NOMO-1 (cell line): ENCODE measurements at regions not wholly inside any gene's neighbourhood (a gene's known extent, or its start where the extent isn't known, plus 50 kb on each side); places are given as distances from the start of the nearest gene placed in this dataset.
"Not testable (repeated sequence)": the region's sequence is repeated elsewhere in the genome, so short reads cannot be mapped to it uniquely, and the experiment has no call there.

Experiments
- DNase-seq, 2 experiments: peaks; one replicate each; lab custom pipeline; 2025; ENCODE audit not compliant: unreplicated experiment in 2 of 2; lab: John Stamatoyannopoulos, UW

DNA sequence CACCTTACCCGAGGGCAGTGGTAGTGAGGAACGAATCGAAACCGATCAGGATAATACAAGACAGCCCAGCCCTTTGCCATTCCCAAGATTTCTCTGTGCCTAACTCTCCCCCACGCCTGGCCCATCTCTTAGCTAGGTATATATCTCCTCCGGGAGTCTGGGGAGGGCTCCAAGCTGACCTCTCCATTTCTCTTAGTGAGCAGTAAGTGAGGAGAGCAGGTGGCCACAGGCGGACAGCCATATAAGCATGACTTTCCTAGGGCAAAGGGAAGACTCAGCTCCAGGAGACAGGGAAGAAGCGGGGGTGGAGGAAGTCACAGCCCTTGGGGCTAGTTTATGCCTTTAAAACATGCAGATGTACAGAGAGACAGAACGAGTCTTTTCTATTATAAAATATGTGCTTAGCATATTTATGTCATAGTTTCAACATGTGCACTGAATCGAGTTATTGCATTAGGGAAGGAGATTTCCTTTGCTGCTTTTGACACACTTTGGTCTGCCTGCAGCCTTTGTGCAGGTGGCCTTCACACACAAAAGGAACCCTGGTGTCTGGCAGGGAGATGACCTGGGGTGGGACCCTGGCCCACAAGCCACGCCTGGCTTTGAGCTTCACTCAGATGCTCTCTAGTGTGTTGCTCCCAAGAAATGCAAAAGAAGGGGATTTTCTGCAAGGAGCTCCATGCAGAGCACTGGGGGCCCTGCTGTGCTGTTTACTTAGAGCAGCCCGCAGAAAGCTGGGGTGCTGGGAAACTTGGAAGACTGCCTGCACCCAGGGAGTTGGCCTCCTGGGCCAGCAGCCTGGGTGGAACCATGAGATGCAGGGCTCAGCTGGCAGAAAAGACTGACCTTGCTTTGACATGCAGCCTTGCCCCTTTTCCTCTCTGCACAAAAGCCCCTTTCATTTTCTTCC lies 613.3 kb downstream of the BCOR start:
- no peak for DNase-seq

DNA sequence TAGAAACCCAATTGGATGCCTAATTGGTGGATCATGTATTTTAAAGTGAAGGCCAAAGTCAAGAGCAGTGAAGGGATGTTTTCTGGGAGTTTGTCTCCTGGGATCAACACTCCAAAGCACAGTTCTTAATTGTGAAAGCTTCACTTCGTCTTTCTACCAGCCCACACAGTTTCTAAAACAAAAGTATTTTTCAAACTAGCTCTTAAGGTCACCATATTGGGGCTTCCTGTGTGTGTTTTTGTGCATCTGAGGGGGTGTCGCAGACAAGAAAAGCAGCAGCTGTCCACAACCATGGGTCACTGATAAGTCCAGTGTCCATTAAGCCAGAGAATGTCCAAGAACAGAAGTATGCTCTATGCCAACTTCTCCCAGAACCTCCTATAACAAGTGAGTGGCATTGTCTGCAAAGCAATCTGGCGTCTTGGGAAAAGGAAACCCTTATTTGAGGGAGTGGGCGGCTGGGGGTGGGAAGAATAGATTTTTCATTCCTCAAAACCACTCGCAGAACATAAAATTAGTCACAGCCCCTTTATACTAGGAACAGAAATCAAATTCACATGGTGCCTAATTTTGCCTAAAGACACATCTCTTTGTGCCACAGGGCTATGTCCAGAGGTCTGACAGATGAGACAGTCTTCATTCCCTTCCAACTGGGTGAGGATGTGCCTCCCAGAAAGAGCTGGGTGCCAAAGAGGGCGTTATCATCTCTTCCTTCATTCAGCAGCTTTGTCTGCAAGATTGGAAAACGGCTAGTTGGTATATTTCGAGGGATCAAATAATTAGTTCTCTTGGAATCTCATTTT lies 610.4 kb downstream of the BCOR start:
- no peak for DNase-seq

DNA sequence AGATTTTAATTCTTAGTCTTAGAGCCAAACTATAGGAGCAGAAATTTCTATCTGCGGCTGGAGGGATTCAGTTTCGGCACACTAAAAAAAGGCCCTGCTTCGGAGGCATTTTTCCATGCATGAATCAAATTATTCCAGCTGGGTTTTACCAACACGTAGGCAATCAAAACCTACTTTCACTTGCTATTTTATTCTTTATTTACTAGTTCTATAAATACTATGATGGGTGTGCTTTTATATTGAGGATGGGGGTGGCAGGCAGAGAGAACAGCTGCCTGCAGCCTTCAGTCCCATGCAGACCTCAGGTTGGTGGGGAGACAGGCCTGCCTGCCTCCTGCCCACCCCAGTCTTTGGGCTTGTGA lies 609.8 kb downstream of the BCOR start:
- DNase-seq = no peak

DNA sequence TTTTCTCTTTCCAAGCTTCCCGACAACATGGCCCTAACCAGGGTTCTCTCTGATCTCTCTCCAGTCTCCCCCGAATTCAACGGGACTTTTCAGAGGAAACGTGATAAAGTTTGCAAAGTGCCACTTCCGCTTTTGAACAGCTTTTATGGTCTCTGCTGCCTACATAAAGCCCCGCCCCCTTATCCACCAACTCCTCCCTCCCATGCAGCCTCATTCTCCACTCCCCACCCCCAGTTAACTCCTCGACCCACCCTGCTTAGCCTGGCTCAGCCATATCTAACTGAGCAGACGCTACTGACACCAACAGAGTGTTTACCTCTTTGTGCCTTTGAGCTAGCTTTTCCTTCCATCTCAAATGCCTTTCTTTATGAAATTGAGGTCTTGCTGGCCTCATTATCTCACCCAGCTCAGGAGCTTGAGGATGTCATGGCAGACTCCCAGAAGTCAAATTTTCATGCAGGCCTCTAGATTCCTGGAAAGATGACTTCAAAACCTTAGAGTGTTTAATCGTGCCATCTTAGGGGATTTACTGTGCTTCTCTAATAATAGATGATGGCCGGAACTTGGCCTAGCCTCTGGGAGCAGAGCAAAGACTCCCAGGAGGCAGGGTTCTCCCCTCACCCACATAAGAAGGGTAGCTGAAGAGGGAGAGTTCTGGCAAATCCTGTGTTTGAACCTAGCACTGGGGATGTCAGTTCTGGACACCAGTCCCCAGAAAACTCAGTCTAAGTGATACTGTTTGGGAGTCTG lies 606.0 kb downstream of the BCOR start:
- peak; percentile 39 to 63 for DNase-seq

DNA sequence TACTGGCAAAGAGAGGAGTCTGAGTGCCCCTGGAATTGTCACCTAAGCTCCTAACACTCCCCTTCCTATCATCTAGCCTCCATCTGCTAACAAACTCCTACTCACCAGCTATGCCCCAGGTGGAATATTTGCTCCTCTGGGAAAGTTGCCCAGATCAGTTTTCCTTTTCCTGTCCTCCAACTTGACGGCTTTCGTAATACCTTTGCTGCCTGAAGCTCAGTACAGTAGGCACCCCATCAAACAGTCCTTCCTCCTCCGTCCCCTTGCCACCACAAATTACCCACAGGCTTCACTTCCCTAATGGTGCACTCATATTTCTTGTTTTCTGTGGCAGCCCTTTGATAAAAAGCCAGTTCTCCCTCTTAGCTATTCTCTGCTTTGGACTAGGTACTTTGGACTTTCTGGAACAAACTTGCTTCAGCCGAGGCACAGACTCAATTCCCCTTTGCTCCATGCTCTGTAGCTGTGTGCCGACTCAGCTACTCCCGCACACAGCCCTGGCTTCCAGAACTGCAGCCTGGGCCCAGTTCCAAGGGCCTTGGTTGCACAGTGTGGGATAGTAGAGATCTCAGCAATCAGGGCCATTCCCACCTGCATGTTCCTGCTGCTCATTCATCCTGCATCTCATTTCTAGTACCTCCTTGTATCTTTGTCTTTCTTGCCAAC lies 605.1 kb downstream of the BCOR start:
- peak; percentile 70 to 76 for DNase-seq

DNA sequence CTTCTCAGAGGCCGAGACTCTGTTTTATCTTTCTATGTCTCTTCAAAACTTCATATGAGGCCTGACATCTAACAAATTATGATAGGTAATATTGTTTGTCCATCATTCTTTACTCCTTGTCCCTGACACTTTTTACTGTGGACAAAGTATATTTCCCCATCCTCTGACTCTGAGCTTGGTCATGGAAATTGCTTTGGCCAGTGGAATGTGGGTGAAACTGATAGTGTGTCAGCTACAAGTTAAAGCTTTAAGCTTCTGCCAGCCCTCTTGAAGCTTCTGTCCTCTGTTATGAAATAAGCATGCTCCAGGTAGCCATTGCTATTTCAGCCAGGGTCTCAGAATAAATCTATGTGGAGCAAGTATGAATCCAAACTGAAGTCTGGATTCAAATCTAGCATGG lies 604.6 kb downstream of the BCOR start:
- DNase-seq = no peak

DNA sequence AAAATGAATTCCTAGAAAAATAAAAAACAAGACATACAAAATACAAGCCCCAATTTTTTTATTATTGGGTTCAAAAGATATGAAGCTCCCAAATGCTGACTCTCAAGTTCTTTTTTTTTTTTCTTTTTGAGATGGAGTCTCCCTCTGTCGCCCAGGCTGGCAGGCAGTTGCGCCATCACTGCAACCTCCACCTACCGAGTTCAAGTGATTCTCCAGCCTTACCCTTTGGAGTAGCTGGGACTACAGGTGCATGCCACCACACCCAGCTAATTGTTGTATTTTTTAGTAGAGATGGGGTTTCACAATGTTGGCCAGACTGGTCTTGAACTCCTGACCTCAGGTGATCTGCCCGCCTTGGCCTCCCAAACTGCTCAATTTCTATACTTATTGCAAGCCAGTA lies 600.6 kb downstream of the BCOR start:
- not testable (repeated sequence) for DNase-seq

DNA sequence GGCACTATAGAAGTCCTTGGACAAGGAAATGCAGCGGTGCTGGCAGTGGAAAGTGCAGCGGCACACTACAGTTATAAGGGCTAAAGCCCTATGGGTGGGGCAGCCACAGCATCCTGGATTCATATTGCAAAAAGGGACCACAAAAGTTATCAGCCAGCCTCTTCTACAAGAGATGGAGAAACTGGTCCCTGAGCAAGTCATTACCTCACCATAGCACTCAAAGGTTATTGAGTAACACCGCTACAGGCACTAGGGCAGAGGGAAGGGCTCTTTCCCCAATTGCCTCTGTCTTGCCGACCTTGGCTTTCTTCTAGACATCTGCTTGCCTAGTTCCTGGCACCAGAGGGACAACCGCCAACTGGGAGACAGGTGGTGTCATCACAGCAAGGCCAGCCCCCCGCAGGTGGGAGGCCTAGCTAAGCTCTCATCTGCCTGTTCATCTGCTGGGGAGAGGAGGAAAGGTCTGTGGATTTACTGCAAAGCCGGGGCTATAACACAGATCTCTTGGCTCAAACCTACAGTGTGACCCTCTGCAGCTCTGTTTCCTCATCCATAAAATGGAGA lies 600.0 kb downstream of the BCOR start:
- peak; percentile 43 to 83 for DNase-seq

DNA sequence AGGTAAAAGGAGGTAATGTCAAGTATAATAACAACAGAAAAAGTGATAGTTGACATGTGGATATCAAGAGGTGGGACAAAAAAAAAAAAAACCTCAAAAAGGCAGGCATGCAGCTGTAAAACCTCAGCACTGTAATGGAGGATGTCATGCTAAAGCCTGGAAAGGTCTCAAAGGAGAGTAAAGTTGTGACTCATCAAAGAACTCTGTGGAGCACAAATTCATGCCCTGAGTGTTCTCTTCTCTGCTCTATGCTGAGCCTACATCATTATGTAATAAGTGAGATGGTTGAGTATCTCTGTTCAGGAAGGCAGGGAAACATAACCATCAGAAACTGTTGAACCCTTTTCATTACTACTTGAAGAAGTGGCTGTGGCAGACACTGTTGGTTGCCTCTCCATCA lies 597.8 kb downstream of the BCOR start:
- DNase-seq = no peak

DNA sequence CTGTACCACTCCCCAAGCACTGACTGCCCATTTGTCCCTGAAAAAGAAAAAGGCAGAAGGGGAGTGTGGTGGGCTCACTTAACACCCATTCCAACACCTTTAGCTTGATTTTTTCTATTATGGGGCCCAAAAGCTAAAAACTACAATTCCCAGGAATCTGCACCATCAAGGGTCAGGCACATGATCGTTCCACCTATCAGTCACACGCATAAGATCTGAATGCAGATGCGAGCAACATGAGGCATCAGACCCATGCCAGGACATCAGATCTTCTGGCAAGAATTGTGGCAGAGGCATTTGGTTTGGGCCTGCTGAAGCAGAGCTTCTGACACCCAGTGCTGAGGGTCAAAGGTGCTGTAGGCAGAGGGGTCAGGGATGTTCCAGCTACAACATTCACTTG lies 595.9 kb downstream of the BCOR start:
- no peak for DNase-seq

DNA sequence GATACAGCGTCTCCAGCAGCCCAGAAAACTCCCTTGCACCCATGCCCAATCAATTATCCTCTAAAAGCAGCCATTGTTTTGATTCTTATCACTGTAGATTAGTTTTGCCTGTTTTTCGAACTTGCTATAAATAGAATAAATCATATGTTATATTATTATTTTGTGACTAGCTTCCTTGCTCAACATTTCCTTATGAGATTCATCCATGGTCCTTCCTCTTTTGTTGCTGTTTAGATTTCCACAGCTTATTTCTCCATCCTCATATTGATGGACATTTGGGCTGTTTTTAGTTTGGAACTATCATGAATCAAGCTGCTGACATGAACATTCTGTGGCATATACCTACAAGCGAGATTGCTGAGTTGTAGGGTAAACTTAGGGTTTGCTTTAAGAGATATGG lies 595.3 kb downstream of the BCOR start:
- DNase-seq = peak in 1 of 2 experiments; percentile 37

DNA sequence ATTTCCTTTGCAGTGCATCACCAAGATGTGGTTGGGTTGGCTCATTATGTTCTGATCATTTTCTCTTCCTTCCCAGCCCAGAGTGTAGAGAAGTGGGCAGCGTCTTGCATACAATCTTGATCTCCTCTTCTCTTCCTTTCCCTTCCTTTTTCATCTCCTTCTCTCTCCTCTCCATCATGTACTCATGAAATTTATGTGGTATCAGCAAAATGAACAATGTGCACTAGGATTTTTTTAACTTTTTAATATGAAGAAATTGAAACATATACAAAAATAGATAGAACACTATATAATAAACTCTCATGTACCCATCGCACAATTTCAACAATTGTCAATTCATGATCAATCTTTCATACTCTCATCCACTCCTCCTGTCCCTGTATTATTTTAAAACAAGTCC lies 593.5 kb downstream of the BCOR start:
- DNase-seq = no peak

DNA sequence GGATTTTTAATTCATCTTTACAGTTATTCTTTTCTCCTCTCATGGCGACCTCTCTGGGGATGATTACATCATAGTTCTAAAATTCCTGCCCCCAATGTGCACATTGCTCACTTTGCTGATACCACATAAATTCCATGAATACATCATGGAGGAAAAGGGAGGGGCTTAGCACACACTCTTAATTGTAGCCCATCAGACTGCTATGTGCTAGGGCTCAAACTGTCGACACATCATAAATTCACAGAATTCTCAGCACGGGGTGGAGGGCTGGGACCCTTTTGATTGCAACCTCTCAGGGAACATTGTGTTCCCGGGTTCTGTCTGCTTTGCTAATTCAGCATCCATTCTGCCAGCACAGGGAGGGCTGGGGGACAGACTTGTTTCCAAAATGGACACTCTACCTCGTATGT lies 592.9 kb downstream of the BCOR start:
- no peak for DNase-seq

DNA sequence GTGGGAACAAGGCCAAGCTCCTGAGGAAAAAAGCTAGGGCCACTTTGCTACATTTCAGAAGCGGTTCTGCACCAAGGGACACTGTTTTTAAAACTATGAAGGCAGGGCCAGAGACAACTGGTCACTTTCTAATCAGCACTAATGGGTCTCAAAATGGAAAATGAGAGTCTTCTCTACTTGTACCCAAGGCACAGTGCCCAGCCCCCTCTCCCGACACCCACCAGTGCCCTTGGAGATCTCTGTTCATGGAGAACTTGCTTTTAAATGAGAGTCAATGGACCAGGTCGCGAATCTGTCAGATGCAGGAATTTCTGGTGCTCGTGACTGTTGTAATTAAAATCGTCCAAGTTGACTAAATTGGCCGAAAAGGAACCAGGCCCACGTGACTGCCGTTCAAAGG lies 591.6 kb downstream of the BCOR start:
- no peak for DNase-seq

DNA sequence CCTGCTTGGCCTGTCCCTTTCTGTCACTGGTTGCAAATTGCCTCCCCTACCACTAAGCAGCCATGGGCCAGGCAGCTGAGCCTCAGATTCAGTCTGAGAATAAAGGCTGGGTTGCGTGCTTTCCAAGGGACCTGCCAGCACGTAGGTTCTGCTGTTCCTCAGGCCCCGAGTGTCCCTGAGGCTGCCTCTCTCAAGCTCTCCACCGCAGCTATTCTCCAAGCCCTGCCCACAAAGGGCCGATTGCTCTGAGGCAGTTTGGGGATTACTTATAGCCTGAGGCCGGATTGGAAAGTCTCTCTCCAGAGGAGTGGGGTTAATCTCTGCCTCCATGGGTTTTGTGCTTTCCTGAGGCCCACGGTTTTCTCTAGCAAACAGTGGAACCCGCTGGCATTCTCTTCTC lies 590.7 kb downstream of the BCOR start:
- DNase-seq = no peak

DNA sequence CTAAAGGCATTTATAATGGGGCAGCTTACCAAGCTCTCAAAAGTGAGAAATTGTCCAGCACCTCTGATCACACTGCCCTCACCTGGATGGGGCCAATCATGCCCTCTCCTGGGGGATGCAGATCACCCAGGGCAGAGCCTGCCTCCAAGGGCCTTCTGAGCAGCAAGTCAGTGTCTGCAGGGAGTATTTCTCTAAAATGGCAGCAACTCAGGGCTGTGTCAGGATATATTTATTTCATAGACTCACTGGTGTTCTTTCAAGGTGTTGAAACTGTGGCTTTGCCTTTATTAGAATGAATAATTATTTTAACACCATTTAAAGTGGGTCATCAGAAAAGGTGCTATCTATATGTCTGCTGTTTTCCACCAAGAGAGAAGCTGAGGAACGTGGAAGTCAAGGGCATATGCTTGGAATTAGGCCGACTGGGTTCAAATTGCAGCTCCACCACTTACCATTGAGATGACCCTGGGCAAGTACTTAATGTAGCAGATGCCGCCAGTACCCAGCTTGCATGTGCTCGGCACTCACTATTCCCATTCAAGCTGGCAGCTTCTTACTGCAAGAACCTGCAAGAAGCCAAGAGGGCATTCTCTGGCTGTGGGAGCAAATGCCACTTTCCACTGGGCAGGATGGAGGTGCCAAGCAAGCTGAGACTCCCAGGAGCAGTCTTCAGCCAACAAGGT lies 590.0 kb downstream of the BCOR start:
- no peak for DNase-seq

DNA sequence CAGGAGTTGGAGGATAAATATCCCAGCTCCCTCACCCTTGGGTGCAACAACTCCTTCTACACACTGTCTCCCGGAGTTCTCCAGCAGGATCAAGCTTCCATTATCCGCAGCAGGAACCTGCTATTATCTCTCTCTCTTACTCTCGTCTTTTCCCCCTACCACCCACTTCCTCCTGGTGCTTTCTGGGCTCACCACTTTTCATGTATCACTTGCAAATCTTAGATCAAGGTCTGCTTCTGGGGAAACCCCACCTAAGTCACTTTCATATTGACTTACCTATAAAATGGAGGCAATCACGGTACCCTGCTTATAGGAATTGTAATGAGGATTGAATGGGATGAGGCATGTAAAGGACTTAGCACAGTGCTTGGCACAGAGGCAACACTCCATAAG lies 589.5 kb downstream of the BCOR start:
- no peak for DNase-seq

DNA sequence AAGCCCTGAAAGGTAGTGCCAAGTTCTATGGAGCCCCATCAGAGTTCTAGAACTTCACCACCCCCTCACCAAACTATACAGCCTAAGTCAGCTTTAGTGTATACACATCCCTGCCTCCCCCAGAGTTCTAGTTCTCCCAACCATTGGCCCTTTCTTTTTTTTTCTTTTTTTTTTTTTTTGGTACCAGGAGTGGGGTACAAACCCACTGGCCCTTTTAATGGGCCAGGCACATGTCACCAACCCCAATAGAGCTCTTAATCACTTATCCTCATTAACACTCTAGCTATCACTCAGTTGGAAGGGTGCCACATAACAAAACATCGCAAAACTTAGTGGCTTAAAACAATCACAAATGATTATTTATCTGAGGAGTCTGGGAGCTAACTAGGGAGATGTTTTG lies 588.6 kb downstream of the BCOR start:
- DNase-seq = no peak

DNA sequence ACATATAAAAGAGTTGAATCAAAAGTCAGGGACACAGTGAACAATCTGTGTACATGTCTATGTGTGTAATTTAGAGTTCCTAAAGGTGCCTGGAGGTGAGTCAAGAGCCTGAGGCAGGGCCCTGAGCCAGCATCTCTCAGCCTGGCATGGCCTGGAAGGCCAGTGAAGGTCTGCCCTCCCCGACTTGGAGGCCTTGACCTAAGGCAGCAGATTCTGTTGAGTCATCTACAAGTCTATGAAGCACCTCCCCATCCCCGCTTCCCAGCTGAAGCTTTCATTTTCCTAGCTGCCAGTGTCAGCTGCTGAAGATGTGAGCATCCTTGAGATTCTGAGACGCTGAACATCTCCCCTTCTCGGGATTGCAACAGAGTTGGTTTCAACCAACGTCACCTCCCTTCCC lies 583.9 kb downstream of the BCOR start:
- no peak for DNase-seq

DNA sequence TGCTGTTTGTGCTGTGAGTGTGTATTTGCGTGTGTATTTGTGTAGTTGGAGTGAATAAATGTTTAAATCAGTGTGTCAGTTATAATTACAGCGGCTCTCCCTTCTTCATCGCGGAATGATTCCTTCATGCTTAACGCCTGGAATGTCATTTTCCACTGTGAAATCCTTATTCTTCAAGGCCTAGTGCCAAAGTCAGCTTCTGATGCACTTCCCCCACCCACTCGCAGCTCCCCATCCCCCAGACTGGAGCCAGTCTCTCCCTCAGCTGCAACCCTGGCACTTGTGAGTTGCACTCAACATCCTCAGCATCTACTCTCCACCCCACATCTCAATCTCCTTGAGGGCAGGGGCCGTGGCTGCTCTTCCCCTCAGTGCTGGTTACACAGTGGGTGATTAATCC lies 583.0 kb downstream of the BCOR start:
- no peak for DNase-seq
